Frontal cortex (tissue), 3 donors: ENCODE measurements at regions not wholly inside any gene's neighbourhood (a gene's known extent, or its start where the extent isn't known, plus 50 kb on each side); places are given as distances from the start of the nearest gene placed in this dataset.

ENCODE experiments used
- DNase-seq, 2 donors: peaks; one replicate each; pipeline ENCODE4 v3.0.0; 2012; ENCODE audit warnings: low spot score in 2 of 2
- FAIRE-seq: peaks from 2 replicates; lab custom pipeline; 2012; peaks lifted over from hg19 to GRCh38; lab: Jason Lieb, UNC
- donor health status: control.
- donor health status: control.
- donor health status: control.

DNA sequence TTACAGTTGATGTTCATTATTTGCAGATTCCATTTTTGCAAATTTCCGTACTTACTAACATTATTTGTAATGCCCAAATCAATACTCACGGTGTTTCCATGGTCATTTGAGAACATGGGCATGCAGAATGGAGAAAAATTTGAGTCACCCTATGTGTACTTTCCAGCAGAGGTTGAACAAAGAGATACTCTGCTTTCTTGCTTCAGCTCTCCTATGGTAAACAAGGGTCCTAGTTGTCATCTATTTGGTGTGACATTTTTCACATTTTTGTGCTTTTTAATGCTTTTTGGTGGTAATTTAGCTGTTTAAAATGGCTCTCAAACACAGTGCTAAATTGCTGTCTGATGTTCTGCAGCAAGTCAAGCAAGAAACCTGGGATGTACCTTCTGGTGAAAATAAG, 444.4 kb upstream of the CELF4 start:
- no peak for DNase-seq
- no peak for FAIRE-seq

DNA sequence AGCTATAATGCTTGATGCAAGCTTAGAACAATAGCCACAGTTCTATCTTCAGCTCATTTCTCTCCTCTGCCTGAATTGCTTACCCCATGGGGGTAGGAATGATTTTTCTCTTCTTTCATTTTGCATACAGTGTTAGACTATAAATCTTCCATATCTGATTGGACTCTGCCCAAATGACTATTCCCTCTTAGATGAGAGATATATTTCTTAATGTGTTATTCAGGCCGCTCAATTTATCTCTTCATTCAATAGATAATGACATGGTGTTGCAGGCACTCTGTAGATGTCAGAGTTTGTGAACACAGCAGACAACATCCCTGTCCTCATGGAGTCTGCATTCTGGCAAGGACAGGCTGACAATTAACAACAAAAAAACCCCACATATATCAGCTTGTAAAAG, 443.7 kb upstream of the CELF4 start:
- DNase-seq: no peak
- no peak for FAIRE-seq

DNA sequence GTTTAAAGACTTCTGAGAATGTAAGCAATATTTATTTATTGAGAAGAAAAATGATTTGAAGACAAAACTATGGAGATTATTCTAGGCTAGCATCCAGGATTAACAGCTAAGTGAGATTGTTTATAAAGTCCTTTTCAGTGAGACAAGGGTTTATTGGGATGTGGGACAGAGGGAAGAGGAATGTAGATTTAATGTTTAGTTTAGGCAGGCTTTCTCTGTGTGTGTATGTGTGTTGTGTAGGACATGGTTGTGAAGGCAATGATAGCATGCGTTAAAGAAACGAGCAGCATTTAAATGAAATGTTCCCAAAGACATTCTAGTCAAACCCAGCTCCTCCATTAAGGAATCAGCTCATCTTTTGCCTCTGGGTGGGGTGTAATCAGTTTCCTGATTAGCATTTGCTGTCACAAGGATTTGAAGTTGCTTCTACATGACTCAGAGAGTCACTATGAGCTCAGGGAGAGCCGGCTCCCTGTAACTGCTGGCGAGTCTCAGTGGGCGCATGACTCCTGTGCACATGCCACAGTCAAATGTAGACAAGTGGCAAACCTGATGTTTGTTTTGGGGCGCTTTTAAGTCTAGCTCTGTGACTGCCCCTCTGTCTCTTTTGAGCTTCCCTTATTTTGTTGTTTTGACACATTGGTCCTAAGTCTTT, 442.2 kb upstream of the CELF4 start:
- no peak for FAIRE-seq

DNA sequence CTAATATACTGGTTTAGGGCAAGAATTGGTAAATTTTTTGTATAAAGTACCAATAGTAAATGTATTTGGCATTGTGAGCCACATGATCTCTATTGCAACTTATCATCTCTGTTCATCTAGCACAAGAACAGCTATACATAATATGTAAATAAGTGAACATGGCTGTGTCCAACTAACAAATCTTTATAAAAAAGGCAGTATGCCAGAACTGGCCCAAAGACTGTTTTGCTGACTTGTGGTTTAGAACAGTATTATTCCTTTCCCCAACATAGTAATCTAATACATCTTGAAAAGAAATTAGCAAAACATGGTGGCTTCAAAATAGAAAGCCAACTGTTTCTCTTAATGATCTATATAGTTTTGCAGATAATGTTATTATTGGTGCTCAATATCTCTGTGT, 441.4 kb upstream of the CELF4 start:
- FAIRE-seq: no peak
- no peak for DNase-seq

More for the DNA sequence above, 442.2 kb upstream of the CELF4 start:
- DNase-seq: no peak

DNA sequence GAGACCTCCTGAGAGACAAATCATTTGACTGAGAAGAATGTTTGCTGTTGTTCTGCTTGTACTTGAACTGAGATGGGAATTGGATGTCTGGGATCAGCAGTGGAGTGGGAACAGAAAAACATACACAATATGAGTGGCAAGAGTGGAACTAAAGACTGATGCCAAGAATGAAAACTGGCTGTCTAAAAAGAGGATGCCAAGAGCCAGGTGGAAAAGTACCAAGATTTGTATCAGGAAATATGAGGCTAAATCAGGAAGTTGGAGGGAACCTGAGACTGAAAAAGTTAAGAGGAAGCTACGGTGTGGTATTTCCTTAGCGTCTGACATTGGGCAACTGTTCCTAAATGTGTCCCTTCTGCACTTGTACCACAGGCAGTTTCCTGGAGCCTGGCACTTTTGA, 440.9 kb upstream of the CELF4 start:
- no peak for FAIRE-seq

DNA sequence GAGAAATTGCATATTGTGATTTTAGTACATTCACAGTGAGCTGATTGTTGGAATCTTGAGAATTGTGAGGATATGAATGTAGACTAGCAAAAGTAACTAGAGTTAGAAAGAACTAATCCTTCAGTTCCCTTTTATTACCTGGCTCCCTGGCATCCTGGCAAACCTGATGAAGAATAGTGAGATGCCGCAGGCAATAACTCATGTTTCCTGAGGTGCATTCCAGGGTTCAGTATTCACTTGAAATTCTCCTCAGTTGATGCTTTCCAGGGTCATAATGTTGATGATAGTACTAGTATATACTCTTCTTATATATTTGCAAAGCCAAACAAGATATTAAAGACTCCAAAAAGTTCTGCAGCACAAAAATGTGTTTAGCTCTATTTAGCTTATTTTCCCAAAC, 432.1 kb upstream of the CELF4 start:
- no peak for DNase-seq
- no peak for FAIRE-seq

More for the DNA sequence above, 440.9 kb upstream of the CELF4 start:
- no peak for DNase-seq

DNA sequence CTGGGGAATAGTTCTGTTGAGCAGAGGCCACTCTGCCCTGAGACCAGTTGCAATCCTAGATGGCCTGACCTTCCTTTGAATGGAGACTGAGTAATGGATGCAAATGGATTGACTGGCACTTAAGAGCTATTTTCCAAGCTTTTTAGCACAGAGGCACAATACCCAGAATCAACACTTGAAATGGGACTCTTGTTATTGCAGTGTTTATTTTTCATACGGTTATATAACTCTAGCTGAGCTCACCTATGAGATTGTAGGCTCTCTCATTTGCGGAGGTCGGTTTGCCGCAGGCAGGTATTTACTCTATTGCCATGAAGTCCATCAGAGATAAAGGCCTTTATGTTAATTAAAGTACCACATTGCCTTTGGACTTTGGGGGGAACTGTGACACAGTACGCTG, 422.3 kb upstream of the CELF4 start:
- DNase-seq: no peak
- no peak for FAIRE-seq

DNA sequence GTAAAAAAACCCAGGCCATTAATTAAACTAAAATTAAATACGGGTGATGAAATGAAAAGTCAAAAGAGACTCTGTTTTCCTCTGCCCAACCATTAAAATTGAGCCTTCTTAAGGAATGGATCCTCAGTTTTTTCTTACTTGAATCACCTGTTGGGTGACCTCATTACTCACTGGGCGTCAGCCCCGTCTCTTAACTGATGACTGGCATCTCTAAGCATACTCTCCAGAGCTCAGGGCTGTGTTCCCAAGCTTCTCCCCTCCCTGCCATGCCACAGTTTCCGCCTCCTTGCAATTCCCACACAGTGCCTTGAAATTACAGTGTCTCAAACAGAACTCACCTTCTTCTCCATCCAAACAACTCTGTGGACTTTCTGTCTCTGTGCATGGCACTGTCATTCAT, 421.1 kb upstream of the CELF4 start:
- no peak for FAIRE-seq
- no peak for DNase-seq

DNA sequence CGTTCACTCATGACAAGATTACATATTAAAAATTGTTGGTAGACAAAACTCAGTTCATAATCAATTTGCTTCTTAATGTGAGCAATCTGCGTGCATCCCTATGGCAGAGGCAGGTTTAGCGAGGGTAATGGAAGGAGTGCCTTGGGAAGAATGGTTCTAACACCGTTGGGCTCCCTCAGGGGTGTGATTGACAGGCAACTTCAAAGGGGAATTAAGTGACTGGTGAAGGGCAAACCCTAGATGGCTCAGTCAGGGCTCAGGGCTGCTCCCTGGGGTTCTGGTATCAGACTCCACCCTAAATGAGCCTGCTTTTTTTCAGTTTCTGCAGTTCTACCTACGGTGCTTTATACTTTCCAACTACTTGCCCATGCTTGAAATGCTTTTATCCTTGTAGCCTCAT, 419.5 kb upstream of the CELF4 start:
- no peak for DNase-seq

DNA sequence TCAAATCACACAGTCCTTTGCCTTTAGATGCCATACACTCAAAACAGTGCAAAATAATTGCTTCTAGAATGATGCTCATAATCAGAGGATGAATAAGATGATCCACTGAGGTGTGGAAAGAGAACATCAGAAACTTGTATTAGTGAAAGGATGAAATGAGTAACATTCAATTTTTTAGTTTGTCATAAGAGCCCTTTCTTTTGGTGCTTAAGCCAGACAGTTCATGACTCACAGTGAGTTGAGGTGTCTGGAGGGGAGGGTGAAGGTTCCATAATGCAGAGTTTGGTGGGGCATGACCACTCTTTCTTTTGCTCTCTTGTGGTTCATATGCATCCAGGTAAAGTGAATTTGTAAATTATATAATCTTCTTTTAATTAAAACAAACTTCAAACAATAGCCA, 415.0 kb upstream of the CELF4 start:
- no peak for FAIRE-seq

More for the DNA sequence above, 419.5 kb upstream of the CELF4 start:
- FAIRE-seq: no peak

DNA sequence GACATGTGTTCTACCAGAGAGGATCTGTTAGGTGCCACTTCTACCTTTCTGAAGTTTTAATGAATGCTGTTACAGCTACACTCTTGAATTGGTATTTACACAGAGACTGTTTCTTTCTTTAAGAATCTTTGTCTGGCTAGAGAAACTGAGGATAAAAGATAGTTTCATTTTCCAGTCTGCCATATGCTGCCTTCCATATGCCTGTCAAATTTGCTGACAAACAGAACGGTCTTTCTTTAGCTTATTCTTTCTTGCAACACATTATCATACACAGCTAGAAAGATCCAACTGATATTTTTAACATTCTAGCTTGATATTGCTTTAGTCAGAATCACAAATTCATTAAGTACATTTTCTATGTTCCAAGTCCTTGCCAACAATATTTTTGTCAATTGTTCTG, 409.8 kb upstream of the CELF4 start:
- DNase-seq (no peak), FAIRE-seq (no peak)

More for the DNA sequence above, 415.0 kb upstream of the CELF4 start:
- DNase-seq: no peak

DNA sequence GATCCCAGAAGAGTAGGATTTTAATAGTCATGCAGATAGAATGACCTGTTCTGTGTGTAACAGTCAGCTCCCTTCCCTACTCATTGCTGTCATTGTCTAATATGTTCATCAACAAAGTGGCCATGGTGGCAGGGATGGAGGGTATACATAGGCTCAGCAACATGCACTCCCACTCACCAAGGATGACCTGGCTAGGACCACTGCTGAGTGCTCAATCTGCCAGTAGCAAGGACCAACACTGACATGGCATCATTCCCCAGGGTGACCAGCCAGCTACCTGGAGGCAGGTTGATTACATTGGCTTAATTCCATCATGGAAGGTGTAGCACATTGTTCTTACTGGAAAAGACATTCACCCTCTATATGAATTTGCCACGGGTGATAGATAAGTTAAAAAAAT, 401.7 kb upstream of the CELF4 start:
- FAIRE-seq (no peak), DNase-seq (no peak)

DNA sequence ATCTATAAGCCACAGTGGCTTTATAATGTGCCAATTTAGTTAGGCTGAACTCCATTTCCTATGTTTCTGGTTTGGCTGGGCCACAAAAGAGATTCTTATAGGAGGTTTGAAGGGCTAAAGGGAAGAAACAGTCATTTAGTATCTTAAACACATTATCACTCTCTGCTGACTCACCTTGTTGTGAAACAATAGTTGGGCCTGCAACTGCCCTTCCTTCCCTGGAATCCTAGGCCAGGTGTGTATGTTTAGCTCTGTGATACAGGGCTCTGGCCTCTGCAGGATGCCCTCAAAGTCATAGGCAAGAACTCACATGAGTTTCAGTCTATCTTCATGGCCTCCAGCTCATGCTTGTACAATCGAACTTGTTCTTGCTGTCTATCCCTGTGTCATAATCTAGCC, 400.0 kb upstream of the CELF4 start:
- no peak for DNase-seq
- FAIRE-seq: no peak

DNA sequence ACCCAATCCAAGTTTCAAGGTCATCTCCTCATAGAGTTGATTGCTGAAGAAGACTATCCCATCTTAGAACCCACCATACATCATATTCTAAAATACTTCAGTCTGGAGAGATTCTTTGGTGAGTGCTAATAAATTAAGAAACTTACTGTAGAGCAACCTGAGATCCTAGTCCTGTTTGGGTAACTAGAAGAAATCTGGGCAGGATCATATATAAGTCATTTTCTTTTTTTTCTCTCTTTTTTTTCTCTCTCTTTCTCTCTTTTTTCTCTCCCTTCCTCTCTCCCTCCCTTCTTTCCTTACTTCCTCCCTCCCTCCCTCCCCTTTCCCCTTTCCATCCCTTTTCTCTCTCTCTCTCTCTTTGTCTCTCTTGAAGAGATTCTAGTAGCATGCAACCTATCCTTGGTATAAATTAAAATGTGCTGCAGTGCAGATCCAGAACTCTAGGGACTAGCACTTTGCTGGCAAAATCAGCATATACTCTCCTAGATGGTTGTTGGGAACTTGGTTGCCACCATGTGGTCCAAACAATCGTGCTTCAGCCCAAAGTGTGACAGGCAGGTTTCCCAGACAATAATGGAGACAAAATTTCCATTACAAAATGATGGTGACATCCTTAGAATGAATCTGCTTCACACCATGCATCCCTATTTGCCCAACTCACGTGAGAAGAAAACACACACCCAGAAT, 399.4 kb upstream of the CELF4 start:
- DNase-seq: no peak

DNA sequence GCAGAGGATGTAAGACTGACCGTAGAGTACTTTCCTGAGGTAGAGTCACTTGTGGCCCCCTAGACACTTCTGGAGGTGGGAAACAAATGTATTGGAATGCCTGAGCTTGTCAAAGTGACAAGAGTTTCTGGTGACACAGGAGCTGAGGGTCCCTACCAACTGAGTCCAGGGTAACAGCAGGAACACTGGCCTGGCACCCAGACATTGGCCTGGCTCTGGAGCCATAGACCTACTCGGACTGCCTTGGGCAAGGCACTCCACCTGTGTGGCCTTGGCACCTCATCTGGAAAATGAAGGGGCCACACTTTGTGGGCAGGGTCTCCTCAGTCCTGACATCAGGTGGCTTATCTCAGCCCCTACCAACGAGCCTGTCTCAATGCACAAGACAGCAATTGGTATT, 398.2 kb upstream of the CELF4 start:
- FAIRE-seq (no peak), DNase-seq (no peak)

More for the DNA sequence above, 399.4 kb upstream of the CELF4 start:
- FAIRE-seq: no peak

DNA sequence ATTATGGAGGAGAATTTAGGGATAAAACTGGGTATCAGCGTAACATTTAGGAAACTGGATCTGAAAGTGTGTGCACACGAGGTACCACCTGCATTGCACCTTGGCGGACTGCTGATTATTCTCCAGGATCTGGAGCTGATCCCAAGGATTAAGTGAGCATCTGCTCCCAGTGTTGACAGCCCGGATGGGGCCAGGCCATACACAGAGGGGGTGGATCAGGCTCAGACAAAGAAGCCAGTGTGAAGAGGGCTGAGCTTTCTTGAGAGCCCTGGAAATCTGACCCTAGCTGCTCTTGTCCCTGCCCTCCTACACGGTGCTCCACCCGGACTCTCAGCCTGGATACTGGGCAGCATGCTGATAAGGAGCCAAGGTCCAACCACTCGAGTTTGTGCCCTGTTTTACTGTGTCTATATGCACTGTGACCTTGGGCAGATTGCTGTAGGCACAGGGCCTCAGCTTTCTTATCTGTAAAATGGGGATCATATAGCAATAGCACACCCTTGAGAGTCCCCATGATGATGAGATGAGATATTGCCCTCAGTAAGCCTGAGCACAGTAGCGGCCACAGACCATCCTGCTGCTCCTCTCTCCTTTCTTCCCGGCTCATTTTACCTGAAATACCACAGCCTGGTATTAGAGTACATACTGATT, 396.8 kb upstream of the CELF4 start:
- no peak for DNase-seq

DNA sequence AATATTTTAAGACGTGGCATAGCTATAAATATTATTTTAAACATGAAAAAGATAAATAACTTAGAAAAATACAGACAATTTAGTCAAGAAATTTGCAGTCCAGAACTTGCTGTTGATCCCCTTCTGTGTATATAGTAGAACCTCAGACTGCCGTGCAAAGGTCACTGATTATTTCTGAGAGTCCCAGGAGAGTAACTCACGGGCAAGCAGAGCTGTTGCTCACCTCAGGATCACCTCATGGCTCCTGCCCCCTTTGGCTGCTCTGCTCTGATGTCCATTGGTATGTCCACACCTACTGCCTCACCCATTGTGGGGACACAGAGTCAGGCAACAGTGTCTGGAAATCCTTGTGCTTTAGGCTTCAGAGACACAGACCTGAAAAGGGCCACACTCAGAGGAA, 392.9 kb upstream of the CELF4 start:
- DNase-seq (no peak), FAIRE-seq (no peak)

More for the DNA sequence above, 396.8 kb upstream of the CELF4 start:
- no peak for FAIRE-seq

DNA sequence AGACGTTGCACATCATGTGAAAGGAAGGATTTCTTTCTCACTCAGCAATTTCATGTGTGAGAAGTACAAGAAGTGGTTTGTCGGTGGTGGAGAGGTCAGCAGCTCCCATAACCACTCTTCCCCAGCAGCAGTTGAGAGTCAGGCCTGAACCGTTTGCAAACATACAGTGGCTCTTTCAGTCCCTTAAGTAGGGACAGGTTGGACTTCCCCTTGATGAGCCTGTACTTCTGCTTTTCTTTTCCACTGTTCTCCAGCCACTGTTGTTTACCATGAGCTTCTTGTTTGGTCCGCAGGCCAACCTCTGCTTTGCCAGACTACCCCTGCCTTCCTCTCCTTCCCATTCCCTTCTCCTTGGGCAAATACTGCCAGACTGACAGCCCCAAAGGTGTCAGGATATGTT, 391.3 kb upstream of the CELF4 start:
- FAIRE-seq (no peak), DNase-seq (no peak)

DNA sequence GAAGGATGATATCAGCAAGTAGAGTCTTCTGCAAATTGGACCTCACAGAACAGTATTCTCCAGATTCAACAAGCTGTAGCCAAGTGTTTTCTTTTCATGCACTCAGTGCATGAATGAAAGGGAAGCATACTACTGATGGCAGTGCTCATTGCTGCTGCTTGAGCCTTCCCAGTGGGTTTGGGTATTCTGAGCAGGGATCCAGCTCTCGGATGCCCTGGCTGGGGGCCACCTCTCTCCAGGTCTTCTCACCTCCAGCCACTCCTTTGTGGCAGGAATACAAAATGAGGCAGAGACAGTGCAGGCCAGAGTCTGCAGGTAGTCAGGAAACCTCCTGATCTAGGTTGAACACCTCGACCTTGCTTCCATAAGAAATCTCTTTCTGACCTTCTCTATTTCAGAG, 390.4 kb upstream of the CELF4 start:
- FAIRE-seq (no peak), DNase-seq (no peak)

DNA sequence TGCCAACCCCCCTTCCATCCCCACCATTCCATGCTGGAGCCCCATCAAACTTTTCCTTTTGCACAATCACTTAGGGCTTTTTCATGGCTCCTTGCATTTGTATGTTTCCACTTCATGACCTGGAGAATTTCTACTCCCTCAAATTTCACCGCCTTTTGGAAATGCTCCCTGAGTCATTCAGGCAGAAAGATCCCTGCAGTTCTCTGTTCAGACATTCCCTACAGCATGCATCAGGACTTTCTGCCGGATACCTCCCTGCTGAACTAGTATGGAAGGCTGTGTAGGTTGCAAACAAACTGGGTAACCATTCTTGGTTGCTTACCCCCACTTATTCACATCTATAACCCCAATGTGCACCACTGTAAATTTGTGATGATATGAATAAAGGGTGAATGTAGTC, 389.6 kb upstream of the CELF4 start:
- no peak for DNase-seq
- no peak for FAIRE-seq

DNA sequence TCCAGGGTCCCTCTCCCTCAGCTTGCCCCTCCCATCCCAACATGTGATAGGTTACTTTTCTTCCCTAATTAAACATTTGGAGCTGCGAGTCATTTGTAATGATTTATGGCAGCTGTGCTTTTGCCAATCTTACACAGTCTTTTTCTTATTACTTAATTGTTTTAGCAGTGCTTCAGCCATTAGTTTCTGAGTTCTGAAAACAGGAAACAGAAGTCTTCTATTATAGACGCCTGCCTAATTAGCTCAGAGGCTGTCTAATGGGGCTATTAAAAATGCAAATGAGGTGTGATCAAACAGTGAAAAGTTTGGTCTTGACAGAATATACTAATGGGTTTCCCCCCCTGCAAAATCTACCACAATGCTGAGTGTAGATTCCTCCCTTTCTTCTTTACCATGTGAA, 388.3 kb upstream of the CELF4 start:
- no peak for FAIRE-seq
- no peak for DNase-seq
